Right lung (tissue), 2 donors: ENCODE measurements at regions not wholly inside any gene's neighbourhood (a gene's known extent, or its start where the extent isn't known, plus 50 kb on each side); places are given as distances from the start of the nearest gene placed in this dataset.

Source experiments
- DNase-seq, 2 donors: peaks; one replicate each; pipeline ENCODE4 v3.0.0-alpha.2; 2013

DNA sequence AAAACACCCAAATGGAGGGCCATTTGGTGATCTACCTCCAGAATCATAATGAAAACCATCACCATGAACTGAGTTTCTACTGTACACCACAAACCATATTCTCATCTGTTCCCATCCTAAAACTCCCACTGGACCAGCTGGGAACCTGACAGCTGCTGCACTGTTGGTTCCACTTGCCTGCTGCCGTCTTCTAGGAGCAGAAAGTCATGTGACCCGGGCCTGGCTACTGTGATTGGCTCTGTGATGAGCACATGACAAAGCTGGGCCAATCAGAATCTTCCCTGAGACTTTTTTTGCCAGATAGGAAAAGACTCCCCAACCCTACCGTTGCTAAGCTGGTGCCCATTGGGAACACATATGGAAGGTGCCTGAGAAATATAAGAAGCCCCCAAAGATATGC, 264.2 kb downstream of the MRTFB start:
- no peak for DNase-seq

DNA sequence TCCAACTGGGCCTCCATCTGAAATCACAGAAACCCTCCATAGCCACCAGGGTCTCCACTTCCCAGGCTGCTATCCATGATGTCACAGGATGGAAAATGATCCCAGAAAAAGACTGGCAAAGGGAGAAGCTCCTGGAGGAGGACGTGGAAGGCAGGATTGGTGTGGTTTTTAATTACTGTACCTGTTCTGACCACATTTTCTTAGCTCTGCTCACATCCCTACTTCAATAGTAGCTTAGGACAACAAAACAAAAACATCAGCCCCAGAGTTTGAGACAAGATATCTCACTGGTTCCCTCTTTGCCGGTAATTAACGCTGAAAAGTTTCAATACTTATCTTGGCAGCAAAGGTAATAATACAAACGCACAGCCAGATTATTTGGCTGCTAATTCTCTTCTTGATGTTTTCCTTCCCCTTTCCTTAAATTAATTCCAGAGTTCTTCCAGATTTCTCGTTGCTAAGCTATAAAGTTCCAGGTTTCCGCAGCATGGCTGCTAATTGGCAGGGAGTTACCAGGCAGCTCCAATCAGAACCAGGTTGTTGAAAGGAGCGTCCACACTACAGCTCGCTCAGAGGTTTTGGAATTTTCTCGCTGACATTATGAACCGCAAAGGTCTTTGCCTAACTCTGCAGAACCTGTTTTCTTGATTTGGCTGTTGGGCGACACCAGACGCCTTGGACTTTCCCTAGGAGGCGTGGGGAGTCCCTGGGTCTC, 263.4 kb downstream of the MRTFB start:
- DNase-seq = no peak

DNA sequence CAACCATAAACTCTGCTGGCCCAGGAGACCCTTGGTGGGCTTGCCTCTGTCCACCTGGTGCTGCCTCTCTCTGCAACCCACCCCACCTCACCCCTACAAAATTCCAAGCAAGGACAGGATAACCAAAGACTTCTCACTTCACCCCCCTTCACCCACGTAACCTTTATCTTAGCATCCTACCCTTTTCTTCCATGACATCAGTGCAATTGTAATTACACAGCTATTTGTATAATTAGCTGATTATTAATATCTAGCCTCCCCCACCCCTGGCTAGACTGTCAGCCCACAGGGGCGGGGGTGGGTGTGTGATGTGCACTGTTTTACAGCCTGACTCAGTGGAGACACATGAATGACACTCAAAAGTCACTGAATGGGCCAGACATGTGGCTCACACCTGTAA, 262.2 kb downstream of the MRTFB start:
- no peak for DNase-seq

DNA sequence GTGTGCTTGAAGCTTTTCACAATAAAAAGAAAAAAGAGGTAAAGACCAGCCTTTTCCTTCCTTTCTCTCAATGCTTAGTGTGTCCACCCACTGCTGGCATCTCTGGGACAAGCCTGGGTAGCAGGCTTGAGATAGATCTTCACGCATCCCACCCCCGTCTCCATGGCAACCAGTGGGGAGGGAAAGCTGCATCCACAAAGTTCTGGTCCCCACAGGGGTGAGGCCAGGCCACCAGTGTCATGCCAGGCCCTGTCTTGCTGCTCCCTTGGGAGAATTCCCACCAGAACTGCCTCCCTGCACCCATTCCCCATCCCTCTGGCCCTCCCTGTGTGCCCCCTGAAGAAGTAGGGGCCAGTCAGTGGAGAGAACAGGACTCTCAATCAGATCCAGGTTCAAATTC, 259.9 kb downstream of the MRTFB start:
- no peak for DNase-seq

DNA sequence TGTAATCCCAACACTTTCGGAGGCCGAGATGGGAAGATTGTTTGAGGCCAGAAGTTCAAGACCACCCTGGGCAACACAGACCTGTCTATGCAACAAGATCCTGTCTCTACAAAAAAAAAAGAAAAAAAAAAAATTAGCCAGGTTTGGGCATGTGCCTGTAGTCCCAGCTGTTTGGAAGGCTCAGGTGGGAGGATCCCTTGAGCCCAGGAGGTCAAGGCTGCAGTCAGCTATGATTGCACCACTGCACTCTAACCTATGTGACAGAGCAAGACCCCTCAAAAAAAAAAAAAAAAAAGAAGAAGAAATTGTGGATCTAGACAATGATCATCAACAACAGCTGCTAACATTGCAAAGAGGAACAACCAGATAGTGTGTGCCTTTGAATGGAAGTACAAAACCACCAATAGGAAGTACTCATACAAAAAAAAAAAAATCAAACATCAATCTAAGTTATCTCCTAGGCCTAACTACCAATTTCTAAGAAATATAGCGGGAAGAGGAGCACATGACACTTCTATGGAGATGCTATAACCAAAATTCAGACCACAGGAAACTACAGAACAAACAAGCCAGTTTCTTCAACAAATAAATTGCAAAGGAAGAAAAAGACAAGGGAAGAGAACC, 258.7 kb downstream of the MRTFB start:
- no peak for DNase-seq

DNA sequence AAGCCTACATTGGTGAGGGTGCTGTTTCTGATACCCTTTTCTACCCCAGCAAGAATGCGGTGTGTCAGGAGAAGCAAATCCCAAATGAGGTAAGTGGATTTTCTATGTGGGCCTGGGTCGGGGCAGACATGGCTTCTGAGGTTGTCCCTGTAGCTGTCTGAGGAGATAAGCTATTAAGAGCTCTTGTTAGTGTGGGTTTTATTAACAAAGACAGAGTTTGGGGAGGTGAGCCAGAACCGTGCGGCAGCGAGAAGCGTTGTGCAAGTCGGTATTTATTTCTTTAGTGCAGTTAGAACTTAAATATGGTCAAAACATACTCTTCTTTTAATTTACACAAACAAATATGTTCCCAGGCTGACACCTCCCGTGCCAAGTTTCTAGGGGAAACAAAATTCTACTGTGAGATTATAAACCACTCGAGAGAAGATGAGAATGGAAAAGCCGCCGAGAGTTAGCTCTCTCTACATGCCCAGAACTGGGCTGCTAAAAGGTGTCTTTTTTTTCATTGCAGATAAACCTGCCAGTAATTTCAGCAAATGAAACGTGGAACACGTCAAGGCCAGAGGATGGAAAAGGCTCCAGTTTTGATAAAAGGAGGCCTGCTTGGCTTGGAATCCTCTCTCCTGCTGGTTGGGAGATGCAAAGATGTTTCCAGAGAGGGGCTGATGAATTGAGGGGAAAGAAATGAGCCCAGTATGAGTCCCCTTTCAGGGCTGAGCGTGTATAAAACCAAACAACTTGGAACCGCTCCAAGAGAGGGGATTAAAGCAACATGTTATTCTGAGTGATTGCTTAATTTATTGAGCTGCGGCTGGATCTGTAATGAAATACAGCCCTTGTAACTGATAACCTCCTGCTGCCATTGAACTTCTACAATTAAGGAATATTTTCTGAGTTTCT, 254.6 kb downstream of the MRTFB start:
- DNase-seq = peak; percentile 63 to 74

DNA sequence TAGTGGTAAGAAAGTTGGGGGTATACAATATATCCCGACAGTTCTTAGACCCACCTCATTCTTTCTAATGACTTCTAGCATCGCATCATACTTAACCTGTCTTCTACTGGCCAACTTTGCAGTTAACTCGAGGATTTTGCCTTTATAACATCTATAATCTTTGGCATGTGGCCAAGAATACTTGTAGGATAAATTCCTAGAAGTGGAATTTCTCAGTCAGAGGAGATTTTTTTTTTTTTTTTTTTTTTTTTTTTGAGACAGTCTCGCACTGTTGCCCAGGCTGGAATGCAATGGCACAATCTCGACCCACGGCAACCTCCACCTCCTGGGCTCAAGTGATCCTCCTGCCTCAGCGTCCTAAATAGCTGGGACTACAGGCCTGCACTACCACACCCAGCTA, 253.5 kb downstream of the MRTFB start:
- peak in 1 of 2 donors; percentile 14 for DNase-seq

DNA sequence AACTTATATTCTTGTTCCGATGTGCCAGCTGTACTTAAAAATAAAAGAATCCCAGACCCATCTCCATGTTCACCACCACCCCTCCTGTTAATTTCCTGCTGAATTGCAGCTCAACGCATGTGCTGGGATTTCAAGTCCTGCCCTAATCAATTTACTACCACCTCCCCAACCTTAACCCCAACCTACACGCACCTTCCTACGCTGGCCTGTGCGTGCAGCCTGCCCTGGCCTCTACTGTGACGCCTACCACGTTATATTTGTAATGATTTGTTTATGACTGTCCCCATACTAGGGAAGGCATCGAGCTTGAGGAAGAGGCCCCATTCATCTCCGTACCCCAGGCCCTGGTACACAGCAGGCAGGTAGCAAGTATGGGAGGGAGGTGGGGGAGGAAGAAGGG, 251.1 kb downstream of the MRTFB start:
- no peak for DNase-seq

DNA sequence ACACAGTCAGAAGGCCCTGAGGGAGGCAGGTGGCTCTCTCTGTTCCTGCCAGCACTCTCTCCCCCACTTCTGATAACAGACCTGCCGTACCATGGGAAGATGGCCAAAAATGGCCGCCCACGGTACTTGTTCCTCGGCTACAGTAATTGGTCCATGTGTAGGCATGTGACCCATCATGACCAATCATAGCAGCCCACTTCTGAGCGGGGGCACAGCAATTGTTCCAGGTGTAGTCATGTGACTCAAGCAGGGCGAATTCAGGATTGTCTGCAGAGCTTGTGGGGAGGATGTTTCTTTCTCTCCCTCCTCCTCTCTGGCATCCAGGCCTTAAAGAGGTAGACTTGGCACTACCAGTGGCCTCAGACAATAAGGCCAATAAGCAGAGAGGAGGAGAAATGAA, 250.4 kb downstream of the MRTFB start:
- DNase-seq = no peak

DNA sequence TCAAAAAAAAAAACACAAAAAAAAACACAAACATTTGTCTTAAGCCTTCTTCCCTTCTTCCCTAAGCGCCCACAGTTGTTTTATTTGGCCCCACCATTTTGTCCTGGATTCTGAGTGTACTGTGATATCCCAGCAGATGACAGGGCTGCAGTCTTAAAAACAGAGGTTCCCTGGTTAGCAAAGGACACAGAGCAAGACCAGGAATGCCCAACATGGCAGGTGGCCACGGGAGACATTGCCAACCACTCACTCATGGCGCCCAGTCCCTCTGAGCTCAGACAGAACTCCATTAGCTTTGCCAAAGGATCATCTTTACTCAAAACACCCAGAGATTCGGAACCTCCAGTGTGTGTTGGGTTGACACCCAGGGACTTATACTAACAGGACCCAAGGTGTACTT, 249.3 kb downstream of the MRTFB start:
- no peak for DNase-seq
